OCI-LY7 (cell line): ENCODE measurements at regions not wholly inside any gene's neighbourhood (a gene's known extent, or its start where the extent isn't known, plus 50 kb on each side); places are given as distances from the start of the nearest gene placed in this dataset.

ENCODE experiments used
- BruUV-seq: library from RNA; stranded (reverse); fragments of 400-500 nt; replicated peaks from 2 replicates; lab custom pipeline; 2021; lab: Mats Ljungman, UMichigan
- CTCF ChIA-PET: fragments of 300-600 bp; sonication (Branson Sonifier 250); formaldehyde crosslinking; loops from one replicate; lab custom pipeline; 2022; ENCODE audit warnings: antibody characterized with exemption; ENCODE audit not compliant: unreplicated experiment; lab: Charles Lee
- POLR2A ChIA-PET: fragments of 300-600 bp; sonication (Branson Sonifier 250); formaldehyde crosslinking; loops from one replicate; lab custom pipeline; 2022; ENCODE audit warnings: antibody characterized with exemption; lab: Charles Lee
- DNase-seq: peaks from one replicate; pipeline ENCODE4 v3.0.0-alpha.2; 2015; ENCODE audit warnings: low spot score
- H2AFZ ChIP-seq: fragments of 200-600 bp; sonication (generic), shearing (Covaris generic); 2 replicates; pipeline ENCODE4 v1.6.1; 2014; ENCODE audit warnings: mild to moderate bottlenecking, antibody characterized with exemption, low read length, moderate library complexity
- H3K27ac ChIP-seq: fragments of 200-600 bp; sonication (generic); 2 replicates; pipeline ENCODE4 v1.5.1; 2014; ENCODE audit warnings: mixed run types, low read depth, mild to moderate bottlenecking, moderate library complexity, low read length, inconsistent platforms; ENCODE audit not compliant: poor library complexity, severe bottlenecking
- H3K36me3 ChIP-seq: fragments of 200-600 bp; sonication (generic); 2 replicates; pipeline ENCODE4 v1.6.1; 2014; ENCODE audit warnings: mild to moderate bottlenecking, antibody characterized with exemption, low read length, moderate library complexity, mixed read lengths; ENCODE audit not compliant: insufficient read depth
- H3K4me1 ChIP-seq: fragments of 200-600 bp; sonication (generic); 2 replicates; pipeline ENCODE4 v1.5.1; 2014; ENCODE audit warnings: mild to moderate bottlenecking, low read length; ENCODE audit not compliant: insufficient read depth, poor library complexity, severe bottlenecking
- H3K4me2 ChIP-seq: fragments of 200-600 bp; sonication (generic); 2 replicates; pipeline ENCODE4 v1.6.1; 2014; ENCODE audit warnings: mild to moderate bottlenecking, low read length
- H3K4me3 ChIP-seq: fragments of 200-600 bp; sonication (generic); 2 replicates; pipeline ENCODE4 v1.5.1; 2014; ENCODE audit warnings: mild to moderate bottlenecking, low read depth, low read length; ENCODE audit not compliant: poor library complexity, severe bottlenecking
- H3K79me2 ChIP-seq: fragments of 200-600 bp; sonication (generic); 2 replicates; pipeline ENCODE4 v1.6.1; 2016; ENCODE audit warnings: low read depth, mild to moderate bottlenecking, low read length, moderate library complexity, mixed read lengths; ENCODE audit not compliant: insufficient read depth
- H3K9me2 ChIP-seq: fragments of 200-600 bp; sonication (generic); 2 replicates; pipeline ENCODE4 v1.6.1; 2016; ENCODE audit warnings: mild to moderate bottlenecking, low read length, mixed read lengths; ENCODE audit not compliant: insufficient read depth
- H3K9me3 ChIP-seq: fragments of 200-600 bp; sonication (generic); 2 replicates; pipeline ENCODE4 v1.6.1; 2014; ENCODE audit warnings: mild to moderate bottlenecking, mixed run types, low read length, mixed read lengths
- H4K20me1 ChIP-seq: fragments of 200-600 bp; sonication (generic); 2 replicates; pipeline ENCODE4 v1.6.1; 2014; ENCODE audit warnings: mild to moderate bottlenecking, antibody characterized with exemption, low read length, moderate library complexity, mixed read lengths; ENCODE audit not compliant: insufficient read depth
- EZH2phosphoT487 ChIP-seq: fragments of 200-600 bp; sonication (generic); IDR thresholded peaks from 2 replicates; pipeline ENCODE4 v1.6.1; 2018; ENCODE audit warnings: low read depth, borderline replicate concordance, mild to moderate bottlenecking, mixed run types, antibody characterized with exemption, low read length, moderate library complexity, mixed read lengths
- intact Hi-C: fragments of 100-400 bp; cut with micrococcal nuclease; formaldehyde crosslinking; loops from one replicate; pipeline ENCODE4 v1.10.0; 2022; ENCODE audit not compliant: unreplicated experiment
- TF ChIP-seq, protein P1 (sequence below): fragments of 200-600 bp; sonication (generic); conservative IDR thresholded peaks from 2 replicates; pipeline ENCODE4 v1.5.1; 2014; ENCODE audit warnings: mild to moderate bottlenecking, antibody characterized with exemption, low read length, moderate library complexity, mixed read lengths

DNA sequence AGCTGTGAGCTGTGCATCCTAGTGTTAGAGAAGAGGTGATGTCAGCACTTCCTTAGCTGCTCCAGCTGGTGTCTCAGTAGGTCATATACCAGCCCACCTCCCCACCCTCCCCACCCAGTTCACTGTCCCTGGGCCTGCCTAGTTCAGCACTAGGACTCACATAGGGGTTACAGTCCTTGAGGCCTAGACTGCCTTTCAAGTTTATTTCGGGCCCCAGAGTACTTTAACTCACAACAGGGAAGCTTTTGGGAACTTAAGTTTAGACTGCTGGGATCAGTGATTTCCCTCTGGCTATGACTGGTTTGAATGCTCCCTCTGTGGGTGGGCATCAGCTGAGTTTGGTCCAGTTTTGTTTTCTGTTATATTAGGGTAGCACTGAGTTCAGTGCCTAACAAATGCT lies 139.2 kb upstream of the MMS22L start:
- H3K27ac ChIP-seq, result no peak overlapping the region
- no peaks in the 10 kb centered on the region for H4K20me1 ChIP-seq
- H3K36me3 ChIP-seq, result no peaks in the 10 kb centered on the region
- H3K79me2 ChIP-seq, result no peaks in the 10 kb centered on the region
- no peak overlapping the region for H2AFZ ChIP-seq
- POLR2A ChIA-PET, result no interaction called here
- no TSS peak for BruUV-seq
- DNase-seq, result no peak
- TF ChIP-seq EZH2phosphoT487, result no peak
- TF ChIP-seq, protein P1, sequence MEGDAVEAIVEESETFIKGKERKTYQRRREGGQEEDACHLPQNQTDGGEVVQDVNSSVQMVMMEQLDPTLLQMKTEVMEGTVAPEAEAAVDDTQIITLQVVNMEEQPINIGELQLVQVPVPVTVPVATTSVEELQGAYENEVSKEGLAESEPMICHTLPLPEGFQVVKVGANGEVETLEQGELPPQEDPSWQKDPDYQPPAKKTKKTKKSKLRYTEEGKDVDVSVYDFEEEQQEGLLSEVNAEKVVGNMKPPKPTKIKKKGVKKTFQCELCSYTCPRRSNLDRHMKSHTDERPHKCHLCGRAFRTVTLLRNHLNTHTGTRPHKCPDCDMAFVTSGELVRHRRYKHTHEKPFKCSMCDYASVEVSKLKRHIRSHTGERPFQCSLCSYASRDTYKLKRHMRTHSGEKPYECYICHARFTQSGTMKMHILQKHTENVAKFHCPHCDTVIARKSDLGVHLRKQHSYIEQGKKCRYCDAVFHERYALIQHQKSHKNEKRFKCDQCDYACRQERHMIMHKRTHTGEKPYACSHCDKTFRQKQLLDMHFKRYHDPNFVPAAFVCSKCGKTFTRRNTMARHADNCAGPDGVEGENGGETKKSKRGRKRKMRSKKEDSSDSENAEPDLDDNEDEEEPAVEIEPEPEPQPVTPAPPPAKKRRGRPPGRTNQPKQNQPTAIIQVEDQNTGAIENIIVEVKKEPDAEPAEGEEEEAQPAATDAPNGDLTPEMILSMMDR, result no peak
- H3K9me3 ChIP-seq, result no peaks in the 10 kb centered on the region
- H3K4me2 ChIP-seq, result no peak overlapping the region
- intact Hi-C loops, result no loop called here
- no peak overlapping the region for H3K4me3 ChIP-seq
- no peaks in the 10 kb centered on the region for H3K9me2 ChIP-seq
- CTCF ChIA-PET, result no interaction called here
- H3K4me1 ChIP-seq, result no peaks in the 10 kb centered on the region

DNA sequence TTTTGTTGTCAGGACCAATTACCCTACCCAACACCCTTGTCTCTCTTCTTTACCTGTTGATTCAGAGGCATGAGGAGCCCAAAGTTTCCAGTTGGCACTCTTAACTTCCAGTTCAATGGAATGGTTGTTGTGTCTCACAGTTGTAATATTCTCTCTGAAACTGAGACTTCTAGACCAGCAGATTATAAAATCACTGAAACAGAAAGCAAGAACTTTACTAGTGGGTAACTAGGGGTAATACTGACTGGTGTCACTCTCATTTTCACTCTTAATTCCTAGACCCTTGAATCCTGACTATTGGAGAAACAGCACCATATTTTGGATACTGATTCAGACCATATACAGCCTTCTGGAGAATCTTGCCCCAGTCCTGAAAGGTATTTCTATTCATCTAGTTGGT lies 140.2 kb upstream of the MMS22L start:
- intact Hi-C loops, result no loop called here
- Histone ChIP-seq H3K27ac (no peak overlapping the region), H4K20me1 (no peaks in the 10 kb centered on the region), H3K9me3 (no peaks in the 10 kb centered on the region), H3K4me2 (no peak overlapping the region), H3K4me3 (no peak overlapping the region), H3K36me3 (no peaks in the 10 kb centered on the region), H3K9me2 (no peaks in the 10 kb centered on the region), H2AFZ (no peak overlapping the region), H3K4me1 (no peaks in the 10 kb centered on the region), H3K79me2 (no peaks in the 10 kb centered on the region)
- TF ChIP-seq, protein P1, result no peak
- TF ChIP-seq EZH2phosphoT487, result no peak
- no TSS peak for BruUV-seq
- no peak for DNase-seq
- ChIA-PET POLR2A (interaction anchor here (0.7 kb wide), 1 partner anchor 45 kb away, joined by 3 read pairs; no protein-coding TSS in a partner anchor), CTCF (no interaction called here)

DNA sequence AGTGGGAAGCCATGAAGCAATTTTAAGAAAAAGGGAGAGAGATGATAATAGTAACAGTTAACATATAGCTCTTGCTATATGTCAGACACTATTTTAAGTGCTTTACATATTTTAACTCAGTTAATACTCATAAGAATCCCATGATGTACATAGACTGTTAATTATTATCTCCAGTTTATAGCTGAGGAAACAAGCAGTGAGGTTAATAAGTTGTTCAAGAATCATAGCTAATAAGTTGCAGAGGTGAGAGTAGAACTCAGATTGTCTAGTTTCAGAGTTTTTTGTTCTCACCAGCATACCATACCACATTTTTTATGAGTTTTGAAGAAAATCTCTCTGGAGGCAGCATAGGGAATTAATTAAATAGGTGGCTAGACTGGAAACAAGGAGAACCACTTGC lies 144.6 kb upstream of the MMS22L start:
- Histone ChIP-seq H3K4me2 (no peak overlapping the region), H3K9me2 (no peaks in the 10 kb centered on the region), H3K36me3 (no peaks in the 10 kb centered on the region), H4K20me1 (no peaks in the 10 kb centered on the region), H3K27ac (no peak overlapping the region), H3K79me2 (no peaks in the 10 kb centered on the region), H3K9me3 (no peaks in the 10 kb centered on the region), H3K4me1 (no peaks in the 10 kb centered on the region), H2AFZ (no peak overlapping the region), H3K4me3 (no peak overlapping the region)
- intact Hi-C loops, result no loop called here
- BruUV-seq, result no TSS peak
- no peak for DNase-seq
- ChIA-PET CTCF (no interaction called here), POLR2A (interaction anchor here (0.8 kb wide), 1 partner anchor 11 kb away, joined by 3 read pairs; no protein-coding TSS in a partner anchor)
- TF ChIP-seq EZH2phosphoT487, result no peak
- TF ChIP-seq, protein P1, result no peak
